Loucy (cell line): ENCODE measurements at regions not wholly inside any gene's neighbourhood (a gene's known extent, or its start where the extent isn't known, plus 50 kb on each side); places are given as distances from the start of the nearest gene placed in this dataset.

Experiments
- CTCF ChIP-seq: fragments of 200-600 bp; sonication (generic); conservative IDR thresholded peaks from 2 replicates; pipeline ENCODE4 v1.5.1; 2014; ENCODE audit warnings: mild to moderate bottlenecking, antibody characterized with exemption, low read length
- EZH2phosphoT487 ChIP-seq: fragments of 200-600 bp; IDR thresholded peaks from 2 replicates; pipeline ENCODE4 v1.6.1; 2018; ENCODE audit warnings: antibody characterized with exemption, mild to moderate bottlenecking, moderate library complexity, borderline replicate concordance

GRCh38 chr2:64786343-64787018 lies 132.8 kb upstream of the SERTAD2 start:
- TF ChIP-seq CTCF (no peak), EZH2phosphoT487 (no peak)
